Stimulated activated CD8-positive, alpha-beta memory T cell treated with anti-CD3 and anti-CD28 coated beads, Interleukin-2, amount 100 ng/mL, for 1 hour (primary cell): ENCODE measurements at regions not wholly inside any gene's neighbourhood (a gene's known extent, or its start where the extent isn't known, plus 50 kb on each side); places are given as distances from the start of the nearest gene placed in this dataset.

Experiments used
- DNase-seq, 2 donors: peaks; one replicate each; pipeline ENCODE4 v3.0.0-alpha.2; 2020; ENCODE audit warnings: low read depth in 2 of 2

DNA sequence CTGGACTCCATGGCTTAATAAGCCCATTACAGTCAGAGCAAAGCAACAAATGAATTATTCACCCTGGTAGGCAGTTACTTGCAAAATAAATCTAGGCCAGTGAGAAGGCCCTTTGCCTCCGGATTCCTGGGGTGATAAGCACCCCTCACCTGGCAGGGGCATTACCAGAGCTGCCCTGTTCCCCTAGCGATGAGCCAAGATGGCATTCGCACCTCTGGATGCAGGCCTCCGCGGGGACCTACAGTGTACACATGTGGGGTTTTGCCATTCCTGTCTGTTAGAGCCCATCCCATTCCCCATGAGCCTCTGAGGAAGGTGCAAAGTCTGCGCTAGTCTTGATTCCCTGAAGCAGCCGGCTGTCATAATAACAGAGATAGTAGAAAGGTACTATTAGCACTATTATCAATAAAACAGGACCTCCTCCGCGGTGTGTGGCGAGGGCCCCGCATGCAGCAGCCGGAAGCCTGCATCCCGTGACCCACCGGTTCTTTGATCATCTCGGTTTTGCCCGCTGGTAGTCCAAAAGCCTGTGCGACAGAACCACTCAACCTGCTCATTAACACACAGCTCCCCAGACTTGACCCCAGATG, 344.3 kb downstream of the BRD1 start:
- no peak for DNase-seq

- no peak for DNase-seq
Measured at GRCh38 chr22:49482811-49483210, 344.9 kb downstream of the BRD1 start.

DNA sequence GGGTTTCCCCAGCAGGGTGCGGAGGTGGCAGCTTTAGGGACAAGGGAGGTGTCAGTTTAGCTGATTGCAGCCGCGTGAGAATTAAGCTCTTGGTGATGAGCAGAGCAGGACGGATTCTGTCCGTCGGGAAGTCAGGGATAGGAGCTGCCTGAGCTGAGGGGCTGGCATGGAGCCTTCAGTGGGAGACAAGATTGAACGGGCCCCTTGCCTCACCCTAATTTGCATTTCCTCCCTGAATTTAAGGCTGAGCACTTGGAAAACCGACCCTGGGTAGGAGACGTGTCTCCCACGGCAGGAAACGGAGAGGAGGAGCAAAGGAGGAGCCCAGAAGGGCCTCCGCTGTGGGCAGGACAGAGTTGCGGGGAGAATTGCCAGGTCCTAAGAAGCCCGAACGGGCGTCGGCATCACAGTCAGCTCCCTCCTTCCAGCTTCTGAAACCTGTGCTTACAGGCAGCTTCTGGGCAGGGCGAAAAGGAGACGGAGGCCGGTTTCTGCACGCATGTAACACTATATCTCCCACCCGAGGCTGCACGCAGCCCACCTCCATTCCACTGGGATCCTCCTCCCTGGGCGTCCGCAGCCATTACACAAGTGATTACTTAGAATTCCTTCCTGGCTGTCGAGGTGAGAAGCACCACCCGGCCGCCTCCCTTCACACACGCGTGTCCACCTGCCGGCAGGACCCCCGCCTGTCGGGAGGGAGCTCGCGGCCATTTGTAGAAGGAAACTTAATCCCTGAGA, 345.8 kb downstream of the BRD1 start:
- DNase-seq: no peak

- DNase-seq: no peak
Measured at GRCh38 chr22:49480896-49481658, 346.6 kb downstream of the BRD1 start.

DNA sequence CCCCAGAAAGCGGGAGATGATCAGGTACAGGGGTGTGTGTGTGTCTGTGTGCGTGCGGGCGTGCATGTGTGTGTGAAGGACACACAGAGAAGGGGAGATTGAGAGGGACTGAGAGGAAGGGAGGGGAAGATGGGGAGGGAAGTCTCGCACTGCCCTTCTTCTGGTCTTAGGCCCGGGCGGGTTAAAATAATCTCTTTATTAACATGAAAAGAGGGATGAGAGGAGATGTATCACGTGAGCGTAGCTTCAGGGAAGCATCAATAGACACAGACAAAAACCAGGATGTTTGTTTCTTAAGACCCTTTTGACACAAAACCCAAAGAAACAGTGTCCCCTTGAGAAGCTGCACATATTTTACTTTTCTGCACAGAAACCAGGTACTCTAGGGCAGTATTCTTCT, 347.3 kb downstream of the BRD1 start:
- no peak for DNase-seq

DNA sequence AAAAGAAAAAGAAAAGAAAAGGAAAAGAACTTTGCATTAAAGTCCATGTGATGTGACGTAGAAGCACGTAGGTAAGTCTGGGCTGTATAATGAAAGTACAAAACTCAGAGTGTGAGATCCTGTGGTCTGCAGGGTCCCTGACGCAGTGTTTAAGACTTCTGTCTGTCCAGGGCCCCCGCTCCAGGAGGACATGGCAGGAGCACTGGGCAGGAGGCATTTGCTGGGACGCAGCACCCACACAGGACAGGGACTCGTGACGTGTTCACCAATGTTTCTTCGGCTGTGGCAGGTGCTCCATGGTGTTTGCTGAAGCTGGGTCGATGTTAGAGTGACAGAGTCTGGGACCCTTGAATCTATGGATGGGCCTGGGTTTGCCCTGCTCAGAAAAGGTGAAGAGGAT, 348.1 kb downstream of the BRD1 start:
- no peak for DNase-seq

GRCh38 chr22:49476800-49477400, 350.8 kb downstream of the BRD1 start:
- no peak for DNase-seq

GRCh38 chr22:49476176-49476575, 351.5 kb downstream of the BRD1 start:
- no peak for DNase-seq

- DNase-seq: no peak
Measured at GRCh38 chr22:49475253-49475652, 352.4 kb downstream of the BRD1 start.

GRCh38 chr22:49473286-49473685, 354.4 kb downstream of the BRD1 start:
- DNase-seq: no peak

GRCh38 chr22:49470741-49471503, 356.8 kb downstream of the BRD1 start:
- DNase-seq: no peak

DNA sequence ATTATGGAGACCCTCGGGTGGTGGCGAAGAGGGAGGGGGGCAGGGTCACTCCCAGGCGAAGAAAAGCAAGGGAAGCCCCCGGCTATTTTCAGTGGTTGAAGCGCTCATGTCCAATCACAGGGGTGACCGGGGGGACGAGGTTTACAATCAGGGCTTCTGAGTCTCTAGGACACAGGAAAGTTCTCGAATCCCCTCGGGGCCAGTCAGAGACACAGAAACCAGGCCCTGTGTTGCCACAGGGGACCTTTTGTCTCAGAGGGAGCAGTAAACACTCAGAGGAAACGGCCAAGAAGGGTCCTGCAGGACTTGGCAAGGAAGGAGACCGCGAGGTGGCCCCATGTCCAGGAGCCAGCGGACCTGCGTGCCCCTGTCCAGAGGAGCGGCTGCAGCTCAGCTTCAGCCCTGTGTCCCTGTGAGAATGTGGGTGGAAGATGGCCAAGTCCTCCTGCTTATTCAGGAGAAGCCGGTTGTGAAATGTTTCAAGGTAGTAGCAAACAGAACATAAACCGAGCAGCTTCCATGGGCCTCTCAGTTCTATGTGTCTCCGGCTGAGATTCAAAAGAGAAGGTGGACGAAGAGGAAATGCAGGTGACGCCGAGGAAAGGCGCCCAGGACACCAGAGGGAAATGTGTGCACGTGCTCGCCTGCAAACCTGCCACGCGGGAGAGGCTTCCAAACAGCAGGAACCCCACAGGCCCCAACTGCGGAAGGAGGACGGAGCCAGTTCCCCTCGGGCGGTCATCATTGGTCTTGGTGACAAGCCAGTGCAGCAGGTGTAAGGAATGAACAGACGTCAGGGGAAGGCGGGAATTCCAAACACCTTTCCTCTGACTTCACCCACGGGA, 357.6 kb downstream of the BRD1 start:
- no peak for DNase-seq

- no peak for DNase-seq
Measured at GRCh38 chr22:49468487-49469198, 359.0 kb downstream of the BRD1 start.

GRCh38 chr22:49466878-49467595, 360.6 kb downstream of the BRD1 start:
- DNase-seq: no peak

DNA sequence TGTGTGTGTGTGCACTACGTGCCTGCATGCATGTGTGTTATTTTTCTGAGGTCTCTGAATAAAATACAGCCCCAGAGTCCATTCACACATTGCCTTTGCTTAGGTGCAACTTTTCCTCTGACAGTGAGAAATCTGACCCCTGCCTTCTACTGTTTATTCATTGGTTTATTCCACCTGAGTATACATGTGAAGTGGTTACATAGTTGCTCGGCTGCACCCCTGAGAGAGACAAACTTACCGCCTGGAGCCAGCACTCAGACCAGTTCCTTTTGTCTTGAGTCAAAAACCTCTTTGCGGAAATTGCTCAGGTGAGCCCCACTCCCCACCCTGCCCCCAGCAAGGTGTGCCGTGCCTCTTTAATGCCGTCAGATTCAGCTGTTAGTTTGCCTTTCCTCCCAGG, 363.6 kb downstream of the BRD1 start:
- no peak for DNase-seq

GRCh38 chr22:49462795-49463194, 364.9 kb downstream of the BRD1 start:
- DNase-seq: no peak

GRCh38 chr22:49462291-49462690, 365.4 kb downstream of the BRD1 start:
- DNase-seq: no peak

DNA sequence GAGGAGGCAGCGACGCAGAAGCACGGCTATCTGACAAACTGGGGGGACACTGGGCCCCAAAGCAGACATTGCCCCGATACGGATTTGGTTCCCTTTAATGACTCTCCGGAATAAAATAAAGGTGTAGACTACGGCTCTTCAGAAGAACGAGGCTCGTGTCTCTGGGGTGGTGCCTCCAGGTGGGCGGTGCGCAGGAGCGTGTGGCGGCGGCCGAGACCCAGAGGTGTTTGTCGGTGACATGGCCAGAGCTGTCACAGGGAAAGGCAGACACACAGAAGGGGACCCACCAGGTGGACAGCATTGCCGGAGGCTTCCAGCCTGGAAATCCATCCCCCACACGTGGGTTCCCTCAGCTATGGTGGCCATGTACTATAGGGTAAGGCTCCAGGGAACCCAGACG, 366.0 kb downstream of the BRD1 start:
- no peak for DNase-seq

DNA sequence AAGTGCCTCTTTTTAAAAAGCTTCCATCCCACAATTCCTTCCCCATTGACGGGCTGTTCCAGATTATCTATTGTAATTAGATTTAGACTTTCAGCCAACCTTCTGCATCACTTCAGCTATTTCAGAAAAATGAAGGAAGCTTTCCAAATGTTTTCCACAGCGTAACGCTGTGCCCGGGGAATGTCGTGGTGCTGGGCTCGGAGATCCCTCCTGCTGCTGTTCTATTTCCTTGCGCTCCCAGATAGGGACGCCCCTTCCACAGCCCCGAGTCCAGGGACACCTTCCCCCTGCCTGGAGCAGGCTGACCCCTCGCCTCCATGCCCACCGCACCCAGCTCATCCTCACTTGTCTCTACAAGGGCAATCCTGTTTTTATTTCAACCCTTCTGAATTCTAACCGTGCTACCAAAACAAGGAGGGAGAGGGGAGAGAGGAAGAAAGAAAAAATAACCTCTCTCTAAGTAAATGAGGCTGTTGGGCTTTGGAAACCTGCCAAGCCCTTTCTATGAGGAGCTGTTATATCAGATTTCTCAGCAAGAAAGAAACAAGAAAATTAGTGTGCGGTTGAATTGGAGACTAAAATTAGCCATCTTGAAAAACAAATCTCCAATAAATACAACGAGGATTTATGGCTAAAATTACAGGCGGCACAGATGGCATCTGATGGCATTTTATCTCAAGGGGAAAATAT, 366.9 kb downstream of the BRD1 start:
- DNase-seq: no peak
